ENCODE measurements at regions not wholly inside any gene's neighbourhood (a gene's known extent, or its start where the extent isn't known, plus 50 kb on each side); places are given as distances from the start of the nearest gene placed in this dataset.

GRCh38 chr5:77946381-77947040 is 170.4 kb upstream of the TBCA start:
- no peaks in the 10 kb centered on the region for H3K9me3 ChIP-seq (ENCODE audit: control insufficient read depth, low read depth, low read length)
- H3K79me2 ChIP-seq (ENCODE audit: control insufficient read depth, insufficient read depth, low read length), result no peaks in the 10 kb centered on the region
- H3K36me3 ChIP-seq (ENCODE audit: control insufficient read depth in 2 of 2, extremely low read depth in 1 of 2, insufficient read depth in 2 of 2, low read length in 2 of 2), result no peaks in the 10 kb centered on the region
- DNase-seq (ENCODE audit: low read depth, low spot score), result no peak
- no peak overlapping the region for H3K27ac ChIP-seq (ENCODE audit: control insufficient read depth, insufficient read depth, low read length)
- no peak for FAIRE-seq
- no peak overlapping the region for H3K4me2 ChIP-seq (ENCODE audit: control insufficient read depth, extremely low read depth, insufficient read depth, low read depth, low read length)
- TF ChIP-seq EZH2 (IDR thresholded peaks at IDR 0.05; ENCODE audit: low read length) (no peak), CTCF (optimal IDR thresholded peaks at IDR 0.05 in 1 of 3, IDR thresholded peaks at IDR 0.05 in 1 of 3, conservative IDR thresholded peaks at IDR 0.05 in 1 of 3; ENCODE audit: extremely low read depth in 1 of 3, insufficient read depth in 2 of 3, low read length in 3 of 3) (no peak)
- no peak overlapping the region for H2AFZ ChIP-seq (ENCODE audit: control insufficient read depth, low read length)
- dilution Hi-C loops (cut with MboI; ENCODE audit: extremely low pct_ligation_motif_present, low sequenced_read_pairs), result no loop called here
- no peak overlapping the region for H3K4me3 ChIP-seq (ENCODE audit: control insufficient read depth in 2 of 3, extremely low read depth in 1 of 3, insufficient read depth in 2 of 3, low read depth in 1 of 3, low read length in 3 of 3)
- peaks cover 23% of the 10 kb centered on the region for H3K27me3 ChIP-seq (ENCODE audit: control insufficient read depth, extremely low read depth, insufficient read depth, low read length)
- H4K20me1 ChIP-seq (ENCODE audit: control insufficient read depth, extremely low read depth, insufficient read depth, low read length), result no peaks in the 10 kb centered on the region
- no peaks in the 10 kb centered on the region for H3K9me1 ChIP-seq (ENCODE audit: control insufficient read depth, extremely low read depth, insufficient read depth, low read length)
- H3K9ac ChIP-seq (ENCODE audit: control insufficient read depth, extremely low read depth, insufficient read depth, low read length), result no peak overlapping the region
- no peaks in the 10 kb centered on the region for H3K4me1 ChIP-seq (ENCODE audit: control insufficient read depth, extremely low read depth, insufficient read depth, low read length)

DNA sequence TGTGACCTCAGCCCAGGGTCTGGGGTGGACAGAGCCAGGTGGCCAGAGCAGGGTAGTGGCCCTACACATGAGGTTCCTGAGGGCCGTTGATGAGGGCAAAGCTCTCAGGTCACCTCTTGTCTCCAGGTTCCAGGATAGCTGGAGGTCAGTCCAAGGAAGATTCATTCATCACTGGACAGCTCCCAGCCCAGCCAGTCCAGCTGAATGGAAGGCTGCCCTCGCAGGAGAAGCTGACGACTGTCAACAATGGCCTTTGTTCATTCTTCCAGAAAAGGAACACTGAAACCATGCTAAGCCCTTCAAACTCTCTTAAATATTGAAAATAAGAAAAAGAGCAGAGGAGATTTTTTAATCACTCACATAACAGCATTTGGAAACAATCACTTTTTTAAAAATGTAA is 169.7 kb upstream of the TBCA start:
- Histone ChIP-seq H3K9me1 (ENCODE audit: control insufficient read depth, extremely low read depth, insufficient read depth, low read length) (no peaks in the 10 kb centered on the region), H3K4me2 (ENCODE audit: control insufficient read depth, extremely low read depth, insufficient read depth, low read depth, low read length) (no peak overlapping the region), H3K9me3 (ENCODE audit: control insufficient read depth, low read depth, low read length) (no peaks in the 10 kb centered on the region), H3K36me3 (ENCODE audit: control insufficient read depth in 2 of 2, extremely low read depth in 1 of 2, insufficient read depth in 2 of 2, low read length in 2 of 2) (no peaks in the 10 kb centered on the region), H3K79me2 (ENCODE audit: control insufficient read depth, insufficient read depth, low read length) (no peaks in the 10 kb centered on the region), H2AFZ (ENCODE audit: control insufficient read depth, low read length) (no peak overlapping the region), H3K27me3 (ENCODE audit: control insufficient read depth, extremely low read depth, insufficient read depth, low read length) (peaks cover 26% of the 10 kb centered on the region), H3K27ac (ENCODE audit: control insufficient read depth, insufficient read depth, low read length) (no peak overlapping the region), H3K4me1 (ENCODE audit: control insufficient read depth, extremely low read depth, insufficient read depth, low read length) (no peaks in the 10 kb centered on the region), H4K20me1 (ENCODE audit: control insufficient read depth, extremely low read depth, insufficient read depth, low read length) (no peaks in the 10 kb centered on the region), H3K4me3 (ENCODE audit: control insufficient read depth in 2 of 3, extremely low read depth in 1 of 3, insufficient read depth in 2 of 3, low read depth in 1 of 3, low read length in 3 of 3) (no peak overlapping the region), H3K9ac (ENCODE audit: control insufficient read depth, extremely low read depth, insufficient read depth, low read length) (no peak overlapping the region)
- dilution Hi-C loops (cut with MboI; ENCODE audit: extremely low pct_ligation_motif_present, low sequenced_read_pairs), result no loop called here
- TF ChIP-seq EZH2 (IDR thresholded peaks at IDR 0.05; ENCODE audit: low read length) (no peak), CTCF (optimal IDR thresholded peaks at IDR 0.05 in 1 of 3, IDR thresholded peaks at IDR 0.05 in 1 of 3, conservative IDR thresholded peaks at IDR 0.05 in 1 of 3; ENCODE audit: extremely low read depth in 1 of 3, insufficient read depth in 2 of 3, low read length in 3 of 3) (no peak)
- DNase-seq (ENCODE audit: low read depth, low spot score) (no peak), FAIRE-seq (no peak)

Measured in keratinocyte (primary cell).